Endothelial cell of umbilical vein (primary cell): ENCODE measurements at regions not wholly inside any gene's neighbourhood (a gene's known extent, or its start where the extent isn't known, plus 50 kb on each side); places are given as distances from the start of the nearest gene placed in this dataset.
A peak's percentile ranks its signal among the peaks of the same experiment; 100 is the strongest.

Experiments used
- BruUV-seq: library from RNA; stranded (reverse); fragments of 400-500 nt; replicated peaks from 2 replicates; lab custom pipeline; 2021; lab: Mats Ljungman, UMichigan
- CTCF ChIA-PET: fragments of 300-600, 350-600 bp; sonication (Branson Sonifier 250); formaldehyde crosslinking; loops from one replicate; lab custom pipeline; 2021; ENCODE audit warnings: antibody characterized with exemption, inconsistent platforms; lab: Charles Lee
- POLR2A ChIA-PET: fragments of 300-600, 350-600 bp; sonication (Branson Sonifier 250); formaldehyde crosslinking; loops from one replicate; lab custom pipeline; 2021; ENCODE audit warnings: antibody characterized with exemption, inconsistent platforms; lab: Charles Lee
- DNase-seq: peaks from one replicate; pipeline ENCODE4 v3.0.0-alpha.2; 2011; ENCODE audit warnings: low read depth, low spot score
- FAIRE-seq: peaks from 2 replicates; lab custom pipeline; 2011; peaks lifted over from hg19 to GRCh38; lab: Jason Lieb, UNC
- H2AFZ ChIP-seq: 2 replicates; pipeline ENCODE4 v1.6.0; 2012; ENCODE audit warnings: low read depth, low read length, control low read depth, inconsistent platforms
- H3K27ac ChIP-seq: 2 replicates; pipeline ENCODE4 v1.5.1; 2011; ENCODE audit warnings: low read depth, mild to moderate bottlenecking, control low read depth, low read length, moderate library complexity; ENCODE audit not compliant: insufficient read depth
- H3K27me3 ChIP-seq, 2 experiments: 2 replicates each; pipeline versions ENCODE4 v1.6.0 to v1.6.1; 2011; ENCODE audit warnings: low read length in 2 of 2, mixed read lengths in 1 of 2; ENCODE audit not compliant: control insufficient read depth in 2 of 2, insufficient read depth in 2 of 2
- H3K36me3 ChIP-seq, 2 experiments: 2 replicates in 1 of 2; 3 replicates in 1 of 2; pipeline ENCODE4 v1.5.1; 2011; ENCODE audit warnings: low read length in 2 of 2, mild to moderate bottlenecking in 1 of 2, moderate library complexity in 1 of 2; ENCODE audit not compliant: control insufficient read depth in 2 of 2, insufficient read depth in 2 of 2; ENCODE audit errors: extremely low read depth in 1 of 2
- H3K4me1 ChIP-seq: 3 replicates; pipeline ENCODE4 v1.5.1; 2011; ENCODE audit warnings: mild to moderate bottlenecking, low read length; ENCODE audit not compliant: control insufficient read depth, insufficient read depth; ENCODE audit errors: extremely low read depth
- H3K4me2 ChIP-seq: 2 replicates; pipeline ENCODE4 v1.6.1; 2011; ENCODE audit warnings: low read length, control low read depth, mixed read lengths; ENCODE audit not compliant: insufficient read depth
- H3K4me3 ChIP-seq, 3 experiments: fragments of 200-600 bp in 1 of 3; sonication (generic), shearing (Covaris generic) in 1 of 3; replicated peaks in 1 of 3; 2 replicates each; pipeline ENCODE4 v1.5.1; 2011 to 2016; ENCODE audit warnings: control low read depth in 3 of 3, low read length in 3 of 3, mild to moderate bottlenecking in 2 of 3, inconsistent platforms in 1 of 3, low read depth in 1 of 3, moderate library complexity in 1 of 3; ENCODE audit not compliant: insufficient read depth in 1 of 3
- H3K79me2 ChIP-seq: 2 replicates; pipeline ENCODE4 v1.6.0; 2012; ENCODE audit warnings: low read length, inconsistent platforms; ENCODE audit not compliant: control insufficient read depth, insufficient read depth
- H3K9ac ChIP-seq: replicated peaks from 2 replicates; pipeline ENCODE3; 2011; ENCODE audit warnings: low read length, control low read depth; ENCODE audit not compliant: insufficient read depth; ENCODE audit errors: extremely low read depth
- H3K9me1 ChIP-seq: replicated peaks from 3 replicates; pipeline ENCODE4 v1.6.0; 2011; ENCODE audit warnings: mild to moderate bottlenecking, low read length; ENCODE audit not compliant: control insufficient read depth, insufficient read depth; ENCODE audit errors: extremely low read depth
- H3K9me3 ChIP-seq: replicated peaks from 2 replicates; pipeline ENCODE4 v1.5.1; 2012; ENCODE audit warnings: low read length, inconsistent platforms; ENCODE audit not compliant: control insufficient read depth, insufficient read depth
- H4K20me1 ChIP-seq: replicated peaks from 2 replicates; pipeline ENCODE3; 2011; ENCODE audit warnings: mild to moderate bottlenecking, low read length; ENCODE audit not compliant: control insufficient read depth, insufficient read depth; ENCODE audit errors: extremely low read depth
- EZH2 ChIP-seq: IDR thresholded peaks from 2 replicates; pipeline ENCODE4 v1.6.1; 2012; ENCODE audit warnings: borderline replicate concordance, low read depth, mild to moderate bottlenecking, moderate library complexity, low read length, inconsistent platforms; ENCODE audit not compliant: severe bottlenecking
- FOS ChIP-seq: IDR thresholded peaks from 2 replicates; pipeline ENCODE4 v1.6.1; 2011; ENCODE audit warnings: mild to moderate bottlenecking, low read length, moderate library complexity, borderline replicate concordance; ENCODE audit not compliant: insufficient read depth
- GATA2 ChIP-seq: IDR thresholded peaks from 2 replicates; pipeline ENCODE4 v1.7.0; 2011; ENCODE audit warnings: low read depth, mild to moderate bottlenecking, moderate library complexity, mixed read lengths, low read length; ENCODE audit not compliant: insufficient read length, insufficient read depth
- JUN ChIP-seq: IDR thresholded peaks from 2 replicates; pipeline ENCODE4 v1.6.1; 2011; ENCODE audit warnings: borderline replicate concordance, low read depth; ENCODE audit not compliant: insufficient read length, insufficient read depth
- MYC ChIP-seq: IDR thresholded peaks from one replicate; pipeline ENCODE4 v1.6.1; 2011; ENCODE audit warnings: mild to moderate bottlenecking, low read depth, low read length
- POLR2A ChIP-seq: IDR thresholded peaks from 2 replicates; pipeline ENCODE4 v1.6.1; 2012; ENCODE audit warnings: low read depth, mild to moderate bottlenecking, control low read depth, low read length
- dilution Hi-C: fragments of 300-500 bp; cut with MboI; formaldehyde crosslinking; loops from one replicate; pipeline ENCODE4 v1.15.0; 2019; ENCODE audit warnings: low sequenced_read_pairs; ENCODE audit not compliant: extremely low pct_ligation_motif_present
- intact Hi-C: fragments of 100-400 bp; cut with micrococcal nuclease; formaldehyde crosslinking; loops from one replicate; pipeline ENCODE4 v1.10.0; 2022
- TF ChIP-seq, protein P1 (sequence below), 2 donors: IDR thresholded peaks; 1 replicate in 1 of 2; 2 replicates in 1 of 2; pipeline ENCODE4 v1.5.1; 2011; ENCODE audit warnings: low read length in 2 of 2, mild to moderate bottlenecking in 2 of 2, moderate library complexity in 2 of 2, control low read depth in 1 of 2, inconsistent platforms in 1 of 2, low read depth in 1 of 2; ENCODE audit not compliant: insufficient read depth in 1 of 2; ENCODE audit errors: extremely low read depth in 1 of 2
- TF ChIP-seq, protein P2 (sequence below): IDR thresholded peaks from 2 replicates; pipeline ENCODE4 v1.6.1; 2011; ENCODE audit not compliant: insufficient read depth, insufficient read length

DNA sequence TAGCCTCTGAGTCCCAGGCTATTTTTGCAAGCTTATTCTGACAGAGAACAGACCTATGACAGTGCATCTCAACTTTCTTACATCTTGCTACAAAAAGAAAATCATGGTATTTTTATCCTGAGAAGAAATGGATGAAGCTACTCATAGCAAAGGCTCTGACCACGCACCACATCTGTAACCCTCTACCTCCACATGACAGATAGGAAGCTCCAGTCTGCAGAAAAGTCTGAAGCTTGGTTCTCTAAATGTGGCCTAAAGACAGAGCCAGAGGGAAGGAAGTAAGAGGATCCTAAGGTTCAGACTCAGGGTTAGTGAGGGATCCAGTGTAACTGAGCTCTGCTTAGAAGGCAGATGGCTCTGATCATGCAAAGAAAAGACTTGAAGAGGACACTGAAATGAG is 58.4 kb upstream of the ABCB5 start:
- no peak for DNase-seq
- BruUV-seq, result no TSS peak
- no peaks in the 10 kb centered on the region for H3K27me3 ChIP-seq
- no peak overlapping the region for H3K4me3 ChIP-seq
- H3K4me2 ChIP-seq, result no peak overlapping the region
- no peaks in the 10 kb centered on the region for H3K36me3 ChIP-seq
- TF ChIP-seq JUN (no peak), POLR2A (no peak), MYC (no peak), EZH2 (no peak), GATA2 (no peak), FOS (no peak)
- TF ChIP-seq, protein P1, sequence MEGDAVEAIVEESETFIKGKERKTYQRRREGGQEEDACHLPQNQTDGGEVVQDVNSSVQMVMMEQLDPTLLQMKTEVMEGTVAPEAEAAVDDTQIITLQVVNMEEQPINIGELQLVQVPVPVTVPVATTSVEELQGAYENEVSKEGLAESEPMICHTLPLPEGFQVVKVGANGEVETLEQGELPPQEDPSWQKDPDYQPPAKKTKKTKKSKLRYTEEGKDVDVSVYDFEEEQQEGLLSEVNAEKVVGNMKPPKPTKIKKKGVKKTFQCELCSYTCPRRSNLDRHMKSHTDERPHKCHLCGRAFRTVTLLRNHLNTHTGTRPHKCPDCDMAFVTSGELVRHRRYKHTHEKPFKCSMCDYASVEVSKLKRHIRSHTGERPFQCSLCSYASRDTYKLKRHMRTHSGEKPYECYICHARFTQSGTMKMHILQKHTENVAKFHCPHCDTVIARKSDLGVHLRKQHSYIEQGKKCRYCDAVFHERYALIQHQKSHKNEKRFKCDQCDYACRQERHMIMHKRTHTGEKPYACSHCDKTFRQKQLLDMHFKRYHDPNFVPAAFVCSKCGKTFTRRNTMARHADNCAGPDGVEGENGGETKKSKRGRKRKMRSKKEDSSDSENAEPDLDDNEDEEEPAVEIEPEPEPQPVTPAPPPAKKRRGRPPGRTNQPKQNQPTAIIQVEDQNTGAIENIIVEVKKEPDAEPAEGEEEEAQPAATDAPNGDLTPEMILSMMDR (IDR thresholded peaks at IDR 0.05; ENCODE audit: extremely low read depth in 1 of 2, insufficient read depth in 1 of 2, low read depth in 1 of 2, low read length in 2 of 2), result no peak
- TF ChIP-seq, protein P2, sequence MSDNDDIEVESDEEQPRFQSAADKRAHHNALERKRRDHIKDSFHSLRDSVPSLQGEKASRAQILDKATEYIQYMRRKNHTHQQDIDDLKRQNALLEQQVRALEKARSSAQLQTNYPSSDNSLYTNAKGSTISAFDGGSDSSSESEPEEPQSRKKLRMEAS, result no peak
- no peaks in the 10 kb centered on the region for H3K79me2 ChIP-seq
- intact Hi-C loops, result no loop called here
- peak overlapping the region; percentile 42 for H2AFZ ChIP-seq
- no peak overlapping the region for H3K9ac ChIP-seq
- no peaks in the 10 kb centered on the region for H3K9me3 ChIP-seq
- H4K20me1 ChIP-seq, result no peaks in the 10 kb centered on the region
- H3K4me1 ChIP-seq, result peaks cover 14% of the 10 kb centered on the region
- ChIA-PET CTCF (interaction anchor here (0.9 to 2.0 kb wide), 2 partner anchors 29 to 41 kb away, joined by 3 to 6 read pairs; no protein-coding TSS in a partner anchor), POLR2A (no interaction called here)
- dilution Hi-C loops, result no loop called here
- H3K27ac ChIP-seq, result no peak overlapping the region
- H3K9me1 ChIP-seq, result no peaks in the 10 kb centered on the region
- FAIRE-seq, result no peak
